Ovary (tissue), 7 donors: ENCODE measurements at regions not wholly inside any gene's neighbourhood (a gene's known extent, or its start where the extent isn't known, plus 50 kb on each side); places are given as distances from the start of the nearest gene placed in this dataset.
"Not testable (repeated sequence)": the region's sequence is repeated elsewhere in the genome, so short reads cannot be mapped to it uniquely, and the experiment has no call there.

Experiments used
- DNase-seq, 5 donors: peaks; one replicate each; pipeline ENCODE4 v3.0.0-alpha.2; 2019 to 2020
- H3K27ac ChIP-seq, 2 donors: fragments of 200-600 bp; one replicate each; pipeline versions ENCODE4 v1.5.1 to v1.8.0; 2019 to 2022
- H3K27me3 ChIP-seq: fragments of 200-600 bp; one replicate; pipeline ENCODE4 v1.8.0; 2022
- H3K36me3 ChIP-seq: fragments of 200-600 bp; sonication (generic); one replicate; pipeline ENCODE4 v1.5.1; 2019
- H3K4me1 ChIP-seq: one replicate; pipeline ENCODE4 v1.8.1; 2013; ENCODE audit warnings: mild to moderate bottlenecking, moderate library complexity; ENCODE audit not compliant: insufficient read depth
- H3K4me3 ChIP-seq: fragments of 200-600 bp; sonication (generic); one replicate; pipeline ENCODE4 v1.5.1; 2017
- H3K9me3 ChIP-seq, 2 donors: fragments of 200-600 bp in 1 of 2; sonication (generic) in 1 of 2; one replicate each; pipeline versions ENCODE4 v1.5.1 to v1.8.1; 2013 to 2019; ENCODE audit warnings: mild to moderate bottlenecking in 1 of 2, moderate library complexity in 1 of 2
- CTCF ChIP-seq, 3 donors: fragments of 450-650 bp in 2 of 3; fragments of 200-600 bp in 1 of 3; IDR thresholded peaks; one replicate each; pipeline versions ENCODE4 v1.5.1 to v1.8.0; 2016 to 2022; ENCODE audit warnings: antibody characterized with exemption in 3 of 3, mild to moderate bottlenecking in 1 of 3
- EP300 ChIP-seq: sonication (generic); formaldehyde crosslinking; IDR thresholded peaks from one replicate; pipeline ENCODE4 v1.6.1; 2017; ENCODE audit warnings: antibody characterized with exemption
- POLR2A ChIP-seq: fragments of 450-650 bp; IDR thresholded peaks from one replicate; pipeline ENCODE4 v1.6.1; 2017; ENCODE audit warnings: antibody characterized with exemption, mild to moderate bottlenecking, moderate library complexity
- WGBS, 3 donors: extraction: QIAGEN DNeasy Blood & Tissue Kit in 1 of 3; methylation state at CpG; one replicate each; pipeline versions ENCODE4 v1.1.5 to v1.1.7; 2013 to 2017; 5-methylcytosine and 5-hydroxymethylcytosine counted together
- intact Hi-C, 4 donors: fragments of 100-400 bp; cut with DNase I; formaldehyde crosslinking; loops; one replicate each; pipeline versions ENCODE4 v1.11.0 to v1.15.1; 2022 to 2023
- donor health status: DM: no; HTN: no; CAD: no; lungs with moderate emphysema.
- donor health status: DM: no; HTN: no; CAD: no.
- donor health status: Bipolar disorder and iron deficiency.
- donor health status: DM: no; HTN: no; CAD: no.
- donor health status: DM: yes; HTN: yes; CAD: no.

- Histone ChIP-seq H3K27me3 (no peaks in the 10 kb centered on the region), H3K4me1 (peaks cover 1% of the 10 kb centered on the region), H3K4me3 (no peak overlapping the region), H3K9me3 (no peaks in the 10 kb centered on the region), H3K36me3 (no peaks in the 10 kb centered on the region), H3K27ac (no peak overlapping the region)
- DNase-seq: no peak
- TF ChIP-seq POLR2A (no peak), EP300 (no peak), CTCF (IDR thresholded peaks at IDR 0.05) (no peak)
- WGBS, 3 donors: 80 to 90% (median 82%) methylated on average over 4 to 5 of the region's 5 CpGs
- intact Hi-C loops: no loop called here
Measured at GRCh38 chr10:44278837-44279324, 106.0 kb downstream of the CXCL12 start.

- DNase-seq, H3K27me3 ChIP-seq, H3K27ac ChIP-seq, H3K9me3 ChIP-seq, intact Hi-C loops, H3K36me3 ChIP-seq, H3K4me1 ChIP-seq, H3K4me3 ChIP-seq: not testable (repeated sequence)
- WGBS, 3 donors: 88 to 96% (median 92%) methylated on average over 14 to 16 of the region's 16 CpGs
Measured at GRCh38 chr10:44268435-44268948, 116.4 kb downstream of the CXCL12 start.

GRCh38 chr10:44267007-44267406 lies 117.9 kb downstream of the CXCL12 start:
- no peak overlapping the region for H3K4me3 ChIP-seq
- TF ChIP-seq POLR2A: no peak
- TF ChIP-seq EP300: no peak
- no peak for TF ChIP-seq CTCF (IDR thresholded peaks at IDR 0.05)
- intact Hi-C loops: no loop called here
- no peaks in the 10 kb centered on the region for H3K36me3 ChIP-seq
- WGBS, 3 donors: 83 to 93% (median 91%) methylated on average over 3 of the region's 3 CpGs
- no peak overlapping the region for H3K27ac ChIP-seq
- H3K27me3 ChIP-seq: no peaks in the 10 kb centered on the region
- peaks cover 3% of the 10 kb centered on the region for H3K4me1 ChIP-seq
- no peaks in the 10 kb centered on the region for H3K9me3 ChIP-seq
- DNase-seq: no peak

- DNase-seq: no peak
- no peaks in the 10 kb centered on the region for H3K36me3 ChIP-seq
- no peaks in the 10 kb centered on the region for H3K9me3 ChIP-seq
- intact Hi-C loops: no loop called here
- 23 to 48% (median 41%) methylated on average over 4 of the region's 4 CpGs for WGBS, 3 donors
- no peak overlapping the region for H3K4me3 ChIP-seq
- peaks cover 8% of the 10 kb centered on the region for H3K4me1 ChIP-seq
- H3K27ac ChIP-seq: no peak overlapping the region
- H3K27me3 ChIP-seq: no peaks in the 10 kb centered on the region
- TF ChIP-seq POLR2A (no peak), CTCF (IDR thresholded peaks at IDR 0.05) (no peak), EP300 (no peak)
Measured at GRCh38 chr10:44264244-44264643, 120.7 kb downstream of the CXCL12 start.

- DNase-seq: no peak
- TF ChIP-seq POLR2A (no peak), EP300 (no peak), CTCF (IDR thresholded peaks at IDR 0.05) (no peak)
- Histone ChIP-seq H3K4me3 (no peak overlapping the region), H3K27ac (no peak overlapping the region), H3K9me3 (no peaks in the 10 kb centered on the region), H3K4me1 (peaks cover 8% of the 10 kb centered on the region), H3K27me3 (no peaks in the 10 kb centered on the region), H3K36me3 (no peaks in the 10 kb centered on the region)
- intact Hi-C loops: no loop called here
- WGBS, 3 donors: 50 to 72% (median 67%) methylated on average over 3 of the region's 3 CpGs
Measured at GRCh38 chr10:44263771-44264170, 121.1 kb downstream of the CXCL12 start.
